ENCODE measurements at regions not wholly inside any gene's neighbourhood (a gene's known extent, or its start where the extent isn't known, plus 50 kb on each side); places are given as distances from the start of the nearest gene placed in this dataset.
"Not testable (repeated sequence)": the region's sequence is repeated elsewhere in the genome, so short reads cannot be mapped to it uniquely, and the experiment has no call there.

GRCh38 chr7:9718071-9718661 is 1255.5 kb upstream of the PHF14 start:
- no peak for ATAC-seq (ENCODE audit: insufficient read depth, low FRiP score)
- no peak for TF ChIP-seq CTCF (IDR thresholded peaks at IDR 0.05; ENCODE audit: control extremely low read depth, extremely low read depth)
- Histone ChIP-seq H3K4me3 (no peak overlapping the region), H3K27me3 (ENCODE audit: control insufficient read depth in 3 of 3, insufficient read depth in 3 of 3, low read length in 2 of 3) (no peaks in the 10 kb centered on the region), H3K9me3 (ENCODE audit: control insufficient read depth in 4 of 4, insufficient read depth in 3 of 4, low read length in 3 of 4) (peaks cover 0 to 3% (median 1%) of the 10 kb centered on the region in 4 donors), H3K4me1 (ENCODE audit: control insufficient read depth in 5 of 5, insufficient read depth in 5 of 5, low read length in 5 of 5) (no peaks in the 10 kb centered on the region), H3K9ac (ENCODE audit: insufficient read depth in 1 of 2, low read length in 2 of 2) (no peak overlapping the region), H3K27ac (ENCODE audit: low read depth in 1 of 2, low read length in 1 of 2) (no peak overlapping the region), H3K36me3 (ENCODE audit: control insufficient read depth in 4 of 4, insufficient read depth in 4 of 4, low read length in 4 of 4) (no peaks in the 10 kb centered on the region)
- DNase-seq, result peak in 2 of 3 donors; percentile 5 to 30

- H3K36me3 ChIP-seq (ENCODE audit: control insufficient read depth in 4 of 4, insufficient read depth in 4 of 4, low read length in 4 of 4), result no peaks in the 10 kb centered on the region
Measured at GRCh38 chr7:9719303-9719702, 1254.4 kb upstream of the PHF14 start.

GRCh38 chr7:9719721-9720120 is 1254.0 kb upstream of the PHF14 start:
- TF ChIP-seq CTCF (IDR thresholded peaks at IDR 0.05; ENCODE audit: control extremely low read depth, extremely low read depth), result no peak
- 88 to 94% methylated on average over 3 of the region's 3 CpGs for WGBS, 2 donors

More at GRCh38 chr7:9719303-9719702, 1254.4 kb upstream of the PHF14 start:
- Histone ChIP-seq H3K27me3 (ENCODE audit: control insufficient read depth in 3 of 3, insufficient read depth in 3 of 3, low read length in 2 of 3) (no peaks in the 10 kb centered on the region), H3K4me3 (no peak overlapping the region), H3K4me1 (ENCODE audit: control insufficient read depth in 5 of 5, insufficient read depth in 5 of 5, low read length in 5 of 5) (no peaks in the 10 kb centered on the region), H3K9ac (ENCODE audit: insufficient read depth in 1 of 2, low read length in 2 of 2) (no peak overlapping the region), H3K27ac (ENCODE audit: low read depth in 1 of 2, low read length in 1 of 2) (no peak overlapping the region), H3K9me3 (ENCODE audit: control insufficient read depth in 4 of 4, insufficient read depth in 3 of 4, low read length in 3 of 4) (peaks cover 0 to 3% (median 1%) of the 10 kb centered on the region in 4 donors)
- DNase-seq (no peak), ATAC-seq (ENCODE audit: insufficient read depth, low FRiP score) (no peak)
- WGBS, 2 donors, result 87 to 92% methylated on average over 4 of the region's 4 CpGs
- TF ChIP-seq CTCF (IDR thresholded peaks at IDR 0.05; ENCODE audit: control extremely low read depth, extremely low read depth), result no peak

GRCh38 chr7:9725940-9726663 is 1247.6 kb upstream of the PHF14 start:
- H3K9ac ChIP-seq (ENCODE audit: insufficient read depth in 1 of 2, low read length in 2 of 2); H3K27ac ChIP-seq (ENCODE audit: low read depth in 1 of 2, low read length in 1 of 2); H3K36me3 ChIP-seq (ENCODE audit: control insufficient read depth in 4 of 4, insufficient read depth in 4 of 4, low read length in 4 of 4); H3K9me3 ChIP-seq (ENCODE audit: control insufficient read depth in 4 of 4, insufficient read depth in 3 of 4, low read length in 3 of 4); ATAC-seq (ENCODE audit: insufficient read depth, low FRiP score); H3K4me1 ChIP-seq (ENCODE audit: control insufficient read depth in 5 of 5, insufficient read depth in 5 of 5, low read length in 5 of 5); H3K4me3 ChIP-seq; H3K27me3 ChIP-seq (ENCODE audit: control insufficient read depth in 3 of 3, insufficient read depth in 3 of 3, low read length in 2 of 3); DNase-seq: not testable (repeated sequence)
- WGBS, 2 donors, result 88 to 92% methylated on average over 36 to 56 of the region's 60 CpGs

More at GRCh38 chr7:9719721-9720120, 1254.0 kb upstream of the PHF14 start:
- no peak for ATAC-seq (ENCODE audit: insufficient read depth, low FRiP score)
- H3K9me3 ChIP-seq (ENCODE audit: control insufficient read depth in 4 of 4, insufficient read depth in 3 of 4, low read length in 3 of 4), result peaks cover 0 to 3% (median 1%) of the 10 kb centered on the region in 4 donors
- H3K9ac ChIP-seq (ENCODE audit: insufficient read depth in 1 of 2, low read length in 2 of 2), result no peak overlapping the region
- no peaks in the 10 kb centered on the region for H3K36me3 ChIP-seq (ENCODE audit: control insufficient read depth in 4 of 4, insufficient read depth in 4 of 4, low read length in 4 of 4)
- H3K4me1 ChIP-seq (ENCODE audit: control insufficient read depth in 5 of 5, insufficient read depth in 5 of 5, low read length in 5 of 5), result no peaks in the 10 kb centered on the region
- H3K4me3 ChIP-seq, result no peak overlapping the region
- H3K27ac ChIP-seq (ENCODE audit: low read depth in 1 of 2, low read length in 1 of 2), result no peak overlapping the region
- no peaks in the 10 kb centered on the region for H3K27me3 ChIP-seq (ENCODE audit: control insufficient read depth in 3 of 3, insufficient read depth in 3 of 3, low read length in 2 of 3)
- no peak for DNase-seq

GRCh38 chr7:9726811-9727210 is 1246.9 kb upstream of the PHF14 start:
- ATAC-seq (ENCODE audit: insufficient read depth, low FRiP score); H3K9me3 ChIP-seq (ENCODE audit: control insufficient read depth in 4 of 4, insufficient read depth in 3 of 4, low read length in 3 of 4): not testable (repeated sequence)

GRCh38 chr7:9727467-9727869 is 1246.2 kb upstream of the PHF14 start:
- WGBS, 2 donors, result 94 to 96% methylated on average over 13 of the region's 13 CpGs
- H3K4me3 ChIP-seq; H3K9ac ChIP-seq (ENCODE audit: insufficient read depth in 1 of 2, low read length in 2 of 2); H3K36me3 ChIP-seq (ENCODE audit: control insufficient read depth in 4 of 4, insufficient read depth in 4 of 4, low read length in 4 of 4); H3K9me3 ChIP-seq (ENCODE audit: control insufficient read depth in 4 of 4, insufficient read depth in 3 of 4, low read length in 3 of 4); H3K4me1 ChIP-seq (ENCODE audit: control insufficient read depth in 5 of 5, insufficient read depth in 5 of 5, low read length in 5 of 5); DNase-seq; H3K27ac ChIP-seq (ENCODE audit: low read depth in 1 of 2, low read length in 1 of 2); H3K27me3 ChIP-seq (ENCODE audit: control insufficient read depth in 3 of 3, insufficient read depth in 3 of 3, low read length in 2 of 3); ATAC-seq (ENCODE audit: insufficient read depth, low FRiP score): not testable (repeated sequence)

More at GRCh38 chr7:9726811-9727210, 1246.9 kb upstream of the PHF14 start:
- H3K4me3 ChIP-seq; H3K36me3 ChIP-seq (ENCODE audit: control insufficient read depth in 4 of 4, insufficient read depth in 4 of 4, low read length in 4 of 4); H3K9ac ChIP-seq (ENCODE audit: insufficient read depth in 1 of 2, low read length in 2 of 2); DNase-seq; H3K27ac ChIP-seq (ENCODE audit: low read depth in 1 of 2, low read length in 1 of 2); H3K4me1 ChIP-seq (ENCODE audit: control insufficient read depth in 5 of 5, insufficient read depth in 5 of 5, low read length in 5 of 5); H3K27me3 ChIP-seq (ENCODE audit: control insufficient read depth in 3 of 3, insufficient read depth in 3 of 3, low read length in 2 of 3): not testable (repeated sequence)
- 95 to 97% methylated on average over 15 to 18 of the region's 22 CpGs for WGBS, 2 donors
